Fibroblast of the conjunctiva (primary cell): ENCODE measurements at regions not wholly inside any gene's neighbourhood (a gene's known extent, or its start where the extent isn't known, plus 50 kb on each side); places are given as distances from the start of the nearest gene placed in this dataset.
A peak's percentile ranks its signal among the peaks of the same experiment; 100 is the strongest.

ENCODE experiments used
- DNase-seq: peaks from one replicate; pipeline ENCODE4 v3.0.0-alpha.2; 2010; ENCODE audit warnings: low read depth

- DNase-seq, result no peak
These were observed 140.2 kb upstream of the PJA1 start for GRCh38 chrX:69305333-69306062.

DNA sequence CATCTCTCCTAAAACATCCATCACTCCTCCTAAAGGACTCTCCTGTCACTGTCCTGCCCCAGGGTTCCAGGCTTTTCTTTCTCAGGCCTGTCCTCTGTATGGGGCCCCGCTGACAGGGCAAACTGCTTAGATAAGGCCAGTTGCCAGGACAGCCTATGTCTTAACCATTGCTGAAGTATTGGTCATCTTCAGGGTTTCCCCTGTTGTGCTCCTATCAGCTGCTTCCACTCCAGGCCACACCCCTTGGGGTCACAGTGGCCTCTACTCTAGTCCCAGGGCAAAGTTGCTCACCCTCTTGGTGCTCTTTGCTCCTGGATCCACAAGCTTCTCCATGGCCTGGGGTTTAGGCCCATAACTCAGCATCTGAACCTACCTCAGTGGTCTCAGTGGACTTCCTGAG, 138.0 kb upstream of the PJA1 start:
- DNase-seq, result no peak

DNA sequence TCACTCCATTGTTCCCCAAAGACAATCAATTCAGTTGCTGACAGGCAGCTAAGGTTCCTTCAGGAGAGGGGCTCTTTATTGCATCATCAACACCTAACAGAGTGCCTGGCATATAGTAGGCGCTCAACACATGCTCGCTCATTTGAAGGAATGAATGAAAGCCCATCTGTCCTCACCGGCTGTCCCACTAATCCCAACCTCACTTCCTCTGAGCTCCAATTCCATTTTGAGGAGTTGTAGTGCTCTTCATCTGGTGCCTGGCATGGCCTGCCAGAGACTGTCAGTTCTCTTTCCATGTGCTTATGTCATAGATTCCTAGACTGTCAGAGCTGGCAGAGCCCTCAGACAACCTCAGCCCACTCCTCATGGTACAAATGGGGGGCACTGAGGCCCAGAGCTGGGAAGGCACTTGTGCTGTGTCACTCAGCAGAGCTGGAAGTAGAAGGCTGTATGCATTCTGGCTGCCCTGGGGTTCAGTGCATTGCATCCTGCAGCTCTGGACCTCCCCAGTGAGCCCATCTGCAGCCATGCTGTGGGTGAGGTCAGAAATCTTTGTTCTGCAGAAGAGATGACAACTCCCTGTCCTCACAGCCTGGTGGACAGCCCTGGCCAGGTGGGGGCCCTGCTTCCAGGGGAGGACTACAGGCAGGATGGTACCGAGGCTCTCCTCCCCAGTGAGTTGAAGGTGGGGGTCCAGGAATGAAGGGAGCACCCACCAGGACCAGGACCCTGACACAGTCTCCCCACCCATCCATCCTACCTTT, 134.9 kb upstream of the PJA1 start:
- DNase-seq, result no peak

- DNase-seq, result no peak
These were observed 134.0 kb upstream of the PJA1 start for GRCh38 chrX:69299285-69299684.

DNA sequence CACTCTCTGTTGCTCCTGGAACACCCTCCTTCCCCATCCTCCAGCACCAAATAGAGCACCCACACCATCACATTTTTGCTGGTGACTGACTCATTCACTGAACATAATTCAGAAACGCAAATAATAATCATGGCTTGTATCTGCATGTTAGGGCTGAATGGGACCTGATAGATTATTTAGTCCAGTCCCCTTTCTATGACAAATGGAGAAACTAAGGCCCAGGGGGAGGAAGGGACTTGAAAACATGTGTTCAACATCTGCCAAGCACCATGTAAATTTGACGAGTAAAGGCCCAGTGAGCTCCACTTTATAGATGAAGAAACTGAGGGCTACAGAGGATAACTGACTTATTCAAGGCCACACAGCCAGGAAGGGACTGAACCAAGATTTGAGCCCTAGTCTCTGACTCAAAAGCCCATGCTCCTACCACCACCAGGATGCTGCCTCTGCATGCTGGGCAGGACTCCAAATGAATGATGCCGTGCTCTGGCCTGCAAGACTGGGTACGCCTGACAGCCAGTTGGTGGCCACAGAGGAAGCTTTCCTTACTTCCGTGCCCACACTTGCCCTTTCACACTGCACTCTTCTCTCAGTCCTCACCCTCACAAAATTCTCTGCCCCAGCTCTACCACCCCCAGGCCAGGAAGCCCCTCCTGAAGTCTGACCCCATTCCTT, 133.3 kb upstream of the PJA1 start:
- DNase-seq, result peak; percentile 5

GRCh38 chrX:69297506-69297905, 132.3 kb upstream of the PJA1 start:
- DNase-seq, result no peak

GRCh38 chrX:69293776-69294601, 128.7 kb upstream of the PJA1 start:
- DNase-seq, result no peak

DNA sequence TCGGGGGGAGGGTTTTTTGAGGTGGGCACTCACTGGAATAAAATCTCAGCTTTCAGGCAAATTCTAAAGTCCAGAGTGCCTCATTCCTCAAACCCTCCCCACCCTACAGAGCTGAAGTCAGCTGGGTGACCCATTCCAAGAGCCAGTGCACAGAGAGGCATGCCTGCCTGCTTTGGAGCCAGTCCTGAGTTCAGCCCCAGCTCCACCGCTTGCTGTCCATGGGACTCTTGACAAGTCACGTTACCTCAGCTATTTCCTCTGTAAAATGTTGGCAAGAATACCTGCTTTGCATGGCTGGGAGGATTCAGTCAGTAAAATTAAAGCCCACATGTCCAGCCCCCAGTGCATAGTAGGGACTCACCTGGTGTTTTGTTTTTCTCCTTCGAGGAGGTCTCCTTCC, 125.9 kb upstream of the PJA1 start:
- no peak for DNase-seq

- DNase-seq, result no peak
These were observed 125.0 kb upstream of the PJA1 start for GRCh38 chrX:69290292-69290691.

GRCh38 chrX:69289793-69290123, 124.5 kb upstream of the PJA1 start:
- DNase-seq, result no peak

DNA sequence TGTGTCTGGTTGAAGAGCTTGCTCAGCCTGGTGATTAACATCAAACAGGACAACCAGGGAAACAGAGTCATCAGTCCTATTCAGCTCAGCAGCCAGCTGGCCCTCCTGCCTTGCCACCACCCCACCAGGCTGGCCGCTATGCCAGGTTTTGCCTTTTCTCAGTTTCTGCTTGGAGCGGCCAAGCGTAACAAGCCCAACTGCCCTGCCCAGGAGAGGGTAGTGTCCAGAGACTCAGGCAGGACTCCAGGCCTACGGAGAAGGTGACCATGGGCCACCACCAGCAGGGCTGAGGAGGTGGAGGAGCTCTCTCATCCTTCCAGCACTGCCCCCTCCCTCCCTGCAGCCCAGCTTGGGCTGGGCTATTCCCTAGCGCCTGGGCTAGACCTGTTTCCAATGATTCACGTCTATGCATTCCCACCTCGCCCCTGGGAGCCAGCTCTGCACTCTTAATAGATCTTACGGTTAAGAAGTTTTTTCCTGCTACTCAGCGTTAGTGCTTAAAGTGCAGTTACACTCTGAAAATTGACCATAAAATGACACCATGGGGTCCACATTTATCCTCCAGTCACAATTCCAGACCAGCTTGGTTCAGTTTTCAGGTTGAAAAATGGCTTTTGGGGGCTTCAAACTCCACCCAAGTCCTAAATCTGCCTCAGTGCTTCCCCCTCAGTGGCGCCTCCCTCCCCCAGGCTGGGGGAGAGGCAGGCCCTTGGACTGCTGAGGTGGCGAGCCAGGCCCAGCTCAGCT, 124.0 kb upstream of the PJA1 start:
- DNase-seq, result no peak

DNA sequence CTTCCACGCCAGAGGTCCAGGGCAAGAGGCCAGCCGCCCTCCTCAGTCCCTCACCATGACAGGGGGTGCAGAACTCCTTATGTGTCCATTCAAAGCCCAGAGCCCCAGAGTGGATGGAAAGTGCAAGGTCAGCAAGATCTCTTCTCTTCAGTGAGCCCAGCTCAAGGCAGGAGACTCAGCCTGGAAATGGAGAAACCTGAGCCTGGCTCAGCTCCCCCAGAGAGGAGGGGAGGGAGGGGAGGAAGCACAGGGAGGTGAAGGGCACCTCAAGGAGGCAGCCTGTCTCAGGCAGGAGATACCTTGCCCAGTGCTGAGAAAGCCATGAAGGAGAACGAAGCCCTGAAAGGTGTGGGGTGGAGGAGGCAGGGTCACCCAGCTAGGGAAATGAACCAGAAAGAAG, 121.8 kb upstream of the PJA1 start:
- DNase-seq, result no peak

GRCh38 chrX:69286565-69286906, 121.3 kb upstream of the PJA1 start:
- DNase-seq, result no peak

DNA sequence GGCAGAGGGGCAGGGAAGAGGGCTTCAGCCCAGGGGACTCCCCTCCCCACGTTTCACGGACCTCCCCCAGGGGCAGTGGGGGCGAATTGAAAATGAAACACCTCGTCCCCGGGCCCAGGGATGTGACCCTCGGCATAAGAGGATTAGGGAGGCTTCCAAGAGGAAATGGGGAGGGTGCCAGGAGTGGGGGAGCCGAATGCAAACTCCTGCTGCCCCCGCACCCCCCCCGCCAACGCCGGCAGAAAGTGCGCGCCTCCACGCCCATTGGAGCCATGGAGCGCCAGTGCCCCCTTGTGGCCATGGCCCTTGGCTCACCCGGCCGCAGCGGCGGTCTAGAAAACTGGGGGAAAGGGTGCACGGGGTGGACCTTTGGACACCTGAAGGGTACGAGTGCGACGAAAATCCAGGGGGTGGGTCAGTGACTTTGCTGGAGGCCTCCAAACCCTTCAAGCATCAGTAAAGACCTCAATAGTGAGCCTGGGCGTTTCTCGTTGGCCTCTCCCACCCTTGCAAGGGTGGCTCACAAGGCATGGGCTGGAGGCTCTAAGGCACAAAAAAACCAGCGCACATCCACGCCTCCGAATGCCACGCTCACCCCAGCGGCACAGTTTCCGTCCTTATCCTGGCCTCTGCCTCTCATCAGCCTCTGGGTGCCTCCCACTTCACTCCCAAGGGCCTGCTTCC, 120.8 kb upstream of the PJA1 start:
- DNase-seq, result peak; percentile 2

DNA sequence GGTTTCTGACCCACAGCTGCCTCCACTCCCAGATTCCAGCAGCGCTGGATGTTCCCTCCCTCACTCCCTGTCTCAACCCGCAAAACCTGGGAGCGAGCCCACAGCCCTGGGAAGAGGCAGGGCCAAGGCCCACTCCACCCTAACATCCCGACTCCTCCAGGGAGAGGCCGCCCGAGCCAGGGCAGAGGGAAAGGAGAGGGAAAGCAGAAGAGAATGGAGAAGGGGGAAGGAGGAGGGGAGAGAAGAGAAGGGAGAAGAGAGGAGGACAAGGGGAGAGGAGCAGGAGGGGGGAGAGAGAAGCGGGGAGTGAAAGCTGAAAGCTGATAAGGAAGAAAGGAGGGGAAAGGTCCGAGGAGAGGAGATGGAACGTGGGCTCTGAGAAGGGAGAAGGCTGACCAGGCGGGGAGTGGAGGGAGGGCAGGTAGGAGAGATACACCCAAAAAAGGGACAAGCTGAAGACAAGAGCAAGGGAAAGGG, 120.2 kb upstream of the PJA1 start:
- DNase-seq, result no peak

- no peak for DNase-seq
These were observed 119.2 kb upstream of the PJA1 start for GRCh38 chrX:69284491-69284890.

DNA sequence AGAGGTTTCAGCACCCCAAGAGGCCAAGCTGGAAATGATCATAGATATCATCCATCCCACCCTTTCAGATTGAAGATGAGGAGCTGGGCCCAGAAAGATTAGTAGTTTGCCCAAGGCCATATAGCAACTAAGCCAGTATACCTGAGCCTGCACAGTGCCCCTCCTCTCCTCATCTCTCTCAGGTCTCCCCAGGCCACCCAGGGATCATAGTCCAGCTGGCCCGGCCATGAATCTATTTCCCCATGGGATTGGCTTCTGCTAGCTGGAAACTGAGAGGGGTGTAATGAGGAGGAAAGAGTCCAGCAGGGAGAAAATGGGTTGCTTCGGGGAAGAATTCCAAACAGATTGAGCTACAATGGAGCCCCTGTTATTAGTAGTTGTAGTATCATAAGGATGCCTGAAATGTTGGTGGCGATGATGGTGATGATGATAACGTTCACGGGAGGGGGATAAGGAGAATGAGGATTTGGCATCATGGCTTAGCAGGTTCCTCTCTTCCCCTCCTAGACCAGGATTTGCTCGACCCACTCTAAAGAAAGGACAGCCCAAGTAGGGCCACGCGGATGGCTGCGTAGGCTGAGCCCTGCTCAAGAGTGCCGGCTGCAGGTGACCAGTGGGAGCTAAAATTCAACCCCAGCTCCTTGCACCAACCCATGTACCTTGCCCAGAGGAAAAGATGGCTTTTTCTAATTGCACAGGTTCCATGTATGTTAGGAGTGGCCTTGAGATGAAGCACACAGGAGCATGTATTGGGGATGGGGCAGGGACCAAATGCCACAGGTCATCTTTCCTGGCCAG, 117.8 kb upstream of the PJA1 start:
- no peak for DNase-seq

GRCh38 chrX:69280933-69281332, 115.7 kb upstream of the PJA1 start:
- no peak for DNase-seq

- no peak for DNase-seq
These were observed 114.0 kb upstream of the PJA1 start for GRCh38 chrX:69279234-69279633.

DNA sequence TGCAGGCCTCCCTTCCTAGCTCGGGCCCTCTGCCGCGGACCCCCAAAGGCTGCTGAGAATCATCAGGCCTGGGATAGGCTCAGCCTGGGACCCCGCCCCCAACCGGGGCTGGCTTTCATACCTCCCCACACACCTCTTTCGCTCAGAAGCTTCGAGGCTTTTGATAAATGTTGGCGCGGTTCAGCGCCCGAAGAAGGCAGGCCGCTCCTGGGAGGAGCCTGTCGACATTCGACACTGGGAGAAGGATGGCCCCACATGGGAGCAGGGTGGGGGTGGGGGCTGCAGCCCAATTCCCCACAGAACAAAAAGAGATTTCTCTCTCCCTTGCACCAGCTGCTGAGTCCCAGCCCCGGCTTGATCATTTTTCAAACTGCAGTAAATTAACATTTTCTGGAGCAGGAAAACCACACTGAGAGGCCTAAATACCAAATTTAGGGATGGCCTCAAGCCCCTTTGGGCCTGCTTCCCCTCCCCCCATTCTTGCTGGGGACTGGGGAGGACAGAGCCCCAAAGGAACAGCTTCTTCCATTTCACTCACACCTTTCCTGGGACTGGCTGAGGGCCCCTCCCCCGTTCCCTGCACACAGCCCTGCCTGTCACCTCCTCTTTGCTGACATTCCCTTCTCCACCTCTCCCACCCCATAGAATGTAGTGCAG, 112.9 kb upstream of the PJA1 start:
- no peak for DNase-seq
